Liver (tissue), 8 donors: ENCODE measurements at regions not wholly inside any gene's neighbourhood (a gene's known extent, or its start where the extent isn't known, plus 50 kb on each side); places are given as distances from the start of the nearest gene placed in this dataset.

Source experiments
- DNase-seq: peaks from one replicate; pipeline ENCODE4 v3.0.0-alpha.2; 2017; ENCODE audit warnings: low spot score
- H3K27ac ChIP-seq, 2 donors: one replicate each; pipeline ENCODE4 v1.7.0; 2013; ENCODE audit warnings: inconsistent platforms in 2 of 2, low read length in 2 of 2, control low read depth in 1 of 2, low read depth in 1 of 2, mild to moderate bottlenecking in 1 of 2
- H3K27me3 ChIP-seq, 4 donors: one replicate each; pipeline versions ENCODE4 v1.6.1 to v1.7.0; 2013; ENCODE audit warnings: low read length in 3 of 4, inconsistent platforms in 1 of 4, mild to moderate bottlenecking in 1 of 4, moderate library complexity in 1 of 4; ENCODE audit not compliant: control insufficient read depth in 4 of 4, insufficient read depth in 4 of 4
- H3K36me3 ChIP-seq, 4 donors: one replicate each; pipeline versions ENCODE4 v1.6.1 to v1.7.0; 2013; ENCODE audit warnings: low read length in 3 of 4, mild to moderate bottlenecking in 3 of 4, low read depth in 1 of 4, moderate library complexity in 1 of 4; ENCODE audit not compliant: control insufficient read depth in 4 of 4, insufficient read depth in 3 of 4
- H3K4me1 ChIP-seq, 4 donors: one replicate each; pipeline versions ENCODE4 v1.6.1 to v1.7.0; 2013; ENCODE audit warnings: low read length in 3 of 4, mild to moderate bottlenecking in 3 of 4, moderate library complexity in 1 of 4; ENCODE audit not compliant: control insufficient read depth in 4 of 4, insufficient read depth in 4 of 4
- H3K4me3 ChIP-seq, 3 donors: one replicate each; pipeline versions ENCODE4 v1.6.1 to v1.7.0; 2013; ENCODE audit warnings: low read length in 3 of 3, control low read depth in 1 of 3, low read depth in 1 of 3, mild to moderate bottlenecking in 1 of 3
- H3K9ac ChIP-seq, 2 donors: one replicate each; pipeline ENCODE4 v1.7.0; 2013; ENCODE audit warnings: low read length in 2 of 2, mild to moderate bottlenecking in 2 of 2, moderate library complexity in 2 of 2, control low read depth in 1 of 2, low read depth in 1 of 2
- H3K9me3 ChIP-seq, 4 donors: one replicate each; pipeline versions ENCODE4 v1.6.1 to v1.7.0; 2013; ENCODE audit warnings: low read length in 3 of 4; ENCODE audit not compliant: control insufficient read depth in 4 of 4
- CTCF ChIP-seq: fragments of 150-350 bp; IDR thresholded peaks from 2 replicates; pipeline ENCODE4 v1.5.1; 2017; ENCODE audit warnings: improper control_type of control experiment, low read depth, low read length; ENCODE audit not compliant: missing input control
- EGR1 ChIP-seq, 2 donors: IDR thresholded peaks; 2 replicates each; pipeline ENCODE4 v1.6.1; 2016 to 2018; ENCODE audit warnings: antibody characterized with exemption in 2 of 2, low read depth in 2 of 2
- FOXA2 ChIP-seq: IDR thresholded peaks from 2 replicates; pipeline ENCODE4 v1.6.1; 2016; ENCODE audit warnings: antibody characterized with exemption
- GABPA ChIP-seq, 2 donors: IDR thresholded peaks in 1 of 2; conservative IDR thresholded peaks in 1 of 2; 2 replicates each; pipeline ENCODE4 v1.6.1; 2016; ENCODE audit warnings: antibody characterized with exemption in 2 of 2, mild to moderate bottlenecking in 1 of 2, moderate library complexity in 1 of 2
- HNF4A ChIP-seq, 2 donors: conservative IDR thresholded peaks; 2 replicates each; pipeline ENCODE4 v1.6.1; 2016; ENCODE audit warnings: antibody characterized with exemption in 2 of 2, mild to moderate bottlenecking in 2 of 2
- HNF4G ChIP-seq: IDR thresholded peaks from 2 replicates; pipeline ENCODE4 v1.6.1; 2016; ENCODE audit warnings: antibody characterized with exemption
- JUND ChIP-seq, 2 donors: IDR thresholded peaks; 2 replicates each; pipeline ENCODE4 v1.6.1; 2016; ENCODE audit warnings: antibody characterized with exemption in 2 of 2
- MAX ChIP-seq: IDR thresholded peaks from 2 replicates; pipeline ENCODE4 v1.6.1; 2016; ENCODE audit warnings: antibody characterized with exemption
- NR2F2 ChIP-seq: IDR thresholded peaks from 2 replicates; pipeline ENCODE4 v1.6.1; 2016; ENCODE audit warnings: antibody characterized with exemption
- RAD21 ChIP-seq, 2 donors: IDR thresholded peaks; 2 replicates each; pipeline ENCODE4 v1.6.1; 2016; ENCODE audit warnings: antibody characterized with exemption in 2 of 2, mild to moderate bottlenecking in 2 of 2
- REST ChIP-seq: IDR thresholded peaks from 2 replicates; pipeline ENCODE4 v1.6.1; 2016; ENCODE audit warnings: antibody characterized with exemption, mild to moderate bottlenecking
- RXRA ChIP-seq, 2 donors: IDR thresholded peaks; 2 replicates each; pipeline ENCODE4 v1.6.1; 2017 to 2018; ENCODE audit warnings: antibody characterized with exemption in 2 of 2, mild to moderate bottlenecking in 1 of 2
- SP1 ChIP-seq: IDR thresholded peaks from 2 replicates; pipeline ENCODE4 v1.6.1; 2018; ENCODE audit warnings: antibody characterized with exemption, mild to moderate bottlenecking
- TAF1 ChIP-seq: conservative IDR thresholded peaks from 2 replicates; pipeline ENCODE4 v1.6.1; 2016; ENCODE audit warnings: antibody characterized with exemption, mild to moderate bottlenecking
- YY1 ChIP-seq: IDR thresholded peaks from 2 replicates; pipeline ENCODE4 v1.6.1; 2016; ENCODE audit warnings: antibody characterized with exemption, mild to moderate bottlenecking
- ZBTB33 ChIP-seq: IDR thresholded peaks from 2 replicates; pipeline ENCODE4 v1.6.1; 2016; ENCODE audit warnings: antibody characterized with exemption
- WGBS: extraction: QIAGEN DNeasy Blood & Tissue Kit; methylation state at CpG from one replicate; pipeline ENCODE4 v1.1.7; 2013; 5-methylcytosine and 5-hydroxymethylcytosine counted together
- donor health status: healthy.
- donor health status: healthy.
- donor health status: healthy.
- donor health status: healthy.
- donor health status: healthy.

- Histone ChIP-seq H3K36me3 (no peaks in the 10 kb centered on the region), H3K4me1 (no peaks in the 10 kb centered on the region), H3K4me3 (no peak overlapping the region), H3K27me3 (no peaks in the 10 kb centered on the region), H3K27ac (no peak overlapping the region), H3K9ac (no peak overlapping the region), H3K9me3 (no peaks in the 10 kb centered on the region)
- TF ChIP-seq MAX (no peak), HNF4G (no peak)
- no peak for DNase-seq
- WGBS = 94% methylated on average over 2 of the region's 2 CpGs
Measured at GRCh38 chr1:185627761-185628501, 106.3 kb upstream of the HMCN1 start.

- no peak overlapping the region for H3K4me3 ChIP-seq
- no peaks in the 10 kb centered on the region for H3K9me3 ChIP-seq
- no peaks in the 10 kb centered on the region for H3K4me1 ChIP-seq
- 60% methylated on average over 3 of the region's 3 CpGs for WGBS
- DNase-seq = no peak
- no peaks in the 10 kb centered on the region for H3K27me3 ChIP-seq
- H3K9ac ChIP-seq = no peak overlapping the region
- no peaks in the 10 kb centered on the region for H3K36me3 ChIP-seq
- H3K27ac ChIP-seq = no peak overlapping the region
- no peak for TF ChIP-seq RAD21 (IDR thresholded peaks at IDR 0.05)
- TF ChIP-seq RXRA (IDR thresholded peaks at IDR 0.05) = no peak
- no peak for TF ChIP-seq REST
- TF ChIP-seq CTCF = no peak
- peak; percentile 9 for TF ChIP-seq FOXA2
Measured at GRCh38 chr1:185627171-185627570, 107.0 kb upstream of the HMCN1 start.

- no peaks in the 10 kb centered on the region for H3K4me1 ChIP-seq
- 94% methylated on average over 3 of the region's 3 CpGs for WGBS
- TF ChIP-seq EGR1 (IDR thresholded peaks at IDR 0.05; ENCODE audit: low read depth in 2 of 2) (no peak), MAX (no peak), JUND (IDR thresholded peaks at IDR 0.05) (no peak), GABPA (IDR thresholded peaks at IDR 0.05 in 1 of 2, conservative IDR thresholded peaks at IDR 0.05 in 1 of 2) (no peak), FOXA2 (no peak), RXRA (IDR thresholded peaks at IDR 0.05) (no peak), SP1 (no peak), REST (no peak), TAF1 (no peak), YY1 (no peak), NR2F2 (no peak), RAD21 (IDR thresholded peaks at IDR 0.05) (no peak), HNF4A (conservative IDR thresholded peaks at IDR 0.05) (no peak), HNF4G (no peak), ZBTB33 (no peak)
Measured at GRCh38 chr1:185626344-185626743, 107.8 kb upstream of the HMCN1 start.

More at GRCh38 chr1:185626344-185626743, 107.8 kb upstream of the HMCN1 start:
- no peak for DNase-seq
- Histone ChIP-seq H3K27me3 (no peaks in the 10 kb centered on the region), H3K9me3 (no peaks in the 10 kb centered on the region), H3K27ac (no peak overlapping the region), H3K9ac (no peak overlapping the region), H3K4me3 (no peak overlapping the region), H3K36me3 (no peaks in the 10 kb centered on the region)
